ENCODE measurements at regions not wholly inside any gene's neighbourhood (a gene's known extent, or its start where the extent isn't known, plus 50 kb on each side); places are given as distances from the start of the nearest gene placed in this dataset.

GRCh38 chr16:24471561-24472350 is 67.6 kb upstream of the RBBP6 start:
- no peak for TF ChIP-seq CTCF (IDR thresholded peaks at IDR 0.05; ENCODE audit: insufficient read depth, missing control alignments)
- DNase-seq (ENCODE audit: insufficient read length, low spot score) (peak; percentile 33), FAIRE-seq (peak; percentile 21)

- FAIRE-seq (peak; percentile 21), DNase-seq (ENCODE audit: insufficient read length, low spot score) (no peak)
- no peak for TF ChIP-seq CTCF (IDR thresholded peaks at IDR 0.05; ENCODE audit: insufficient read depth, missing control alignments)
Observed at GRCh38 chr16:24477492-24477891, 61.9 kb upstream of the RBBP6 start.

- DNase-seq (ENCODE audit: insufficient read length, low spot score) (no peak), FAIRE-seq (no peak)
- no peak for TF ChIP-seq CTCF (IDR thresholded peaks at IDR 0.05; ENCODE audit: insufficient read depth, missing control alignments)
Observed at GRCh38 chr16:24478401-24478800, 61.0 kb upstream of the RBBP6 start.

GRCh38 chr16:24482681-24483202 is 56.6 kb upstream of the RBBP6 start:
- no peak for DNase-seq (ENCODE audit: insufficient read length, low spot score)
- FAIRE-seq, result no peak
- no peak for TF ChIP-seq CTCF (IDR thresholded peaks at IDR 0.05; ENCODE audit: insufficient read depth, missing control alignments)

DNA sequence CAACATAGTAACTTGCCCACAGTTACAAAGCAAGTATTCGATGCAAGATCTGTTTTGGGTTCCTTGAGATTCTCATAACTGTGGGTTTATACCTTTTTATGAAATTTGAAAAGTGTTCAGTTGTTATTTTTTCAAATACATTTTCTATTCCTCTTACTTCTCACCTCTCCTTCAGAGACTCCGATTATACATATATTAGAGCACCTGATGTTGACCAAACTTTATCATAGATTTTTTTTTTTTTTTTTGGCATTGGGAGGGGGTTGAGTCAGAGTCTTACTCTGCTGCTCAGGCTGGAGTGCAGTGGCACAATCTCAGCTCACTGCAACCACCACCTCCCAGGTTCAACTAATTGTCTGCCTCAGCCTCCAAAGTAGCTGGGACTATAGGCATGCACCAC is 51.3 kb upstream of the RBBP6 start:
- DNase-seq (ENCODE audit: insufficient read length, low spot score) (no peak), FAIRE-seq (no peak)
- no peak for TF ChIP-seq CTCF (IDR thresholded peaks at IDR 0.05; ENCODE audit: insufficient read depth, missing control alignments)

Data from D721Med (cell line).